Inflammatory macrophage (primary cell): ENCODE measurements at regions not wholly inside any gene's neighbourhood (a gene's known extent, or its start where the extent isn't known, plus 50 kb on each side); places are given as distances from the start of the nearest gene placed in this dataset.

Experiments
- DNase-seq, 2 donors: peaks; one replicate each; pipeline ENCODE4 v3.0.0-alpha.2; 2020 to 2022

DNA sequence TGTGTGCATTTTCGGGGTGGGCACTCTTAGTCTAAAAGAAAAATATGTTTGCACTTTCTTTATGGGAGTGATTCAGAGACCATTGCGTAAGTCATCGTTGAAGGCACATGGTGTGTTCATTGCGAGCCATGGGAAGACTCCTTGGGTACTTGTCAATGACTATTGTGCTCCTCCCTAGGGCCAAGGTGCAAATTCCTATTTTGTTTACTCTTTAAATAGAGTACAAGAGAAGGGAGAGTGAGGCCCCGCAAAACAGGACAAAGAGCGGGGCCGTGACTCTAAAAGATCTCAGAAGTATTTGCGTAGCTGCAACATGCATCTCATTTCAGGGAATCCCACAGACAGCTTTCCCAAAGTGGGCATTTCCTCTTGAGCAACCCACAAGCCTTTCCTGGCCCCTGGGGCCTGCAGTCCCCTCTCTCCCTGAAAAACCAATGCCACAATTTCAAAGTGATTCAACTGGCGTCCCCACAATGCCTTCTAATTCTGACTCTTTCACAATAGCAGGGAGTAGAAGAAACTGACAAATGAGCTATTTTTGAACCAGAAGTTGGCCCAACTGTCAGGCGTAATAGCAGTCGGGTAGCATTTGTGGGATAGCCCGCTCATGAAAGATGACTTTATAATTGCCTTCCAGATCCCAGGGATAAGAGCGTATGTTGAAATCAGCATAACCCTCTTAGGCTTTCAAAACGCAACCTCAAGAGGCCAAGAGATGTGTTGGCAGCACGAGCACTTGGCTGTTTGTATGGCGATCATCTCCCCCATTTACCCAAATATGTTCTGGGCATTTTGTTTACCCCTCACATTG lies 277.9 kb upstream of the BMP2 start:
- DNase-seq: no peak

DNA sequence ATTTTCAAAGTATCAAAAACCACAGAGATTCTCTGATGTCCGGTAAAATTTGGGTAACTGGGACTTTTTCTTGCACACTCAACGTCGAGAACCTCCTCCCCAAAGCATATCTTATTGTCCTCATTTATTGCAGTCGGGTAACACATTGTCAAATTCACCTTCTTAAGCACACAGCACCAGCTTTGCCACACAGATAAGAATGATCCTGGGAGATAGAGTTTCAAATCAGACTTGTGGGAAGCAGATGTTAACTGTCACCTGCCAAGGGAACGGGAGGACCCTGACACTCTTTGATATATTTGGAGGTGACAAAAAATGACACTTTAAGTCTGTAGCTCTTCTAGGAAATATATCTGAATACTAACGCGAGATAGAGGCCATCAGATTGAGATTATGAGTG lies 282.1 kb upstream of the BMP2 start:
- DNase-seq: no peak

DNA sequence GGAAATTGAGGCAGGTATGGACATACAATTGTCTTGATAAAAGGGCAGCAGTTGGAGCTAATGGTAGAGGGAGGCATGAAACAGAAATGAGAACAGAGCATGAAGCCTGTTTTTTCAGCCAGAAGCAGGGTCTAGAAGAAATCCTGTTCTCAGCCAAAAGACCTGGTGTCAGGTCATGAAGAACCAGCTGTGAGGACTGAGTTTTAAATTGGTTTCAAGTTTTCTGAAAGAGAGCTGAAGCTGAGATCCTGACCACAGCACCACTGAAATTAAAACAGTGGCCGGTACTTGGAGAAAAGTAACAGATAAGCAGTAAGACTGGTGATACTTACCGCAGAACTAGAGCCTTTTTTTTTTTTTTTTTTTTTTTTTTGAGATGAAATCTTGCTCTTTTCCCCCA lies 283.8 kb upstream of the BMP2 start:
- no peak for DNase-seq

DNA sequence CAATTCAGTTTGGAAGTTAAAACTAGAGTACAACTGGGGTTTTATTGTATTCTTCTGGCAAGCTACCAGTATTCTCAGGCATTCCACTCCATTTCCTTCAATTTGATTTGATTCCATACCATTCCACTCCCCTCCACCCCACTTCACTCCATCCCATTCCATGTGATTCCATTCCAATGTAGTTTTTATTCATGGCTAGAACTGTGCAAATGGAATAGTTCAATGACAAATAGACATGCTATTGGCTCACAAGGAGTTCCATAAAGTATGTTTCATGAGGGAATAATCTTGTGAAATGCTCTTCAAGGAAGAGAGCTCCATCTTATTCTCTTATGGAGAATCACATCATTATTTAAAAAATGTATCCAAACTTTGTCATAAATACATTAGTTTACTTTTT lies 285.0 kb upstream of the BMP2 start:
- no peak for DNase-seq

DNA sequence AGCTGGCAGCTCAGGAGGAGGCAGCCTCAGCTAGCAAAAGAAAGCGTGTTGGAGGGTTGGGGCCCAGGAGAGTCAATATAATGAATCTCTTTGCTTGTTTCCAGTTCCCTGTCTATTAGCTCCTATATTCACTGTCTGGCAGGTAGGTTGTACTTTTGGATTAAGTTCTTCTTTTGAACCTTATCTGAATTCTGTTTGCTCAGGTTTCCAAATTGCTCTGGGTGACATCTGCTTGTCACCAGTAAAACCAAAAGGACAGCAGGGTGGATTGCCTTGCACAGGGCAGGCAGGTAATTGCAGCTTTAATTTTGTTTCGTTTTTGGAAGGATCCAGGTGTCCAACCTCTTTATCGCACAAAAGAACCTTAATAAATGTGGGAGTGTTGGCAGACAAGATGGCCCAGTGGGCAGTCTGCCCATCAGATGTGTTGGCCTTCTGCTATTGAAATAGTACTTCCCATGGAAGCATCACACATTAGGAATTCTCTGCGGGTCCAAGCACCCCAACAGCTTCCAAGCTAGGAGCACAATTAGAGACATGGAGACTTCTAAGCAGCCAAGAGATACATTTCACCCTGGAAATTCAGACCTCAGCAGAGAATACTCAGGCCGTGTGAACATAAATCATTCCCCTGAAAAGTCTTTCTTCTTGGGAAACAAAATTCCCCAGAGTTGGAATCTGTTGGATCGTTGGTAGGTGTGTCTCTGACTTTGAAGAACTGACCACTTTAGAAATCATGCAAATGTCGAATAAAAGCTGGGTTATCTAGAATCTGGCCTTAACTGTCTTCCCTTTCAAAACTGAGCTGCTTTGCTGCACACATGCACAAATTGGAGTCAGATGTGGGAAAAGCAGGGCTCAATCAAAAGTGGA lies 286.9 kb upstream of the BMP2 start:
- no peak for DNase-seq

DNA sequence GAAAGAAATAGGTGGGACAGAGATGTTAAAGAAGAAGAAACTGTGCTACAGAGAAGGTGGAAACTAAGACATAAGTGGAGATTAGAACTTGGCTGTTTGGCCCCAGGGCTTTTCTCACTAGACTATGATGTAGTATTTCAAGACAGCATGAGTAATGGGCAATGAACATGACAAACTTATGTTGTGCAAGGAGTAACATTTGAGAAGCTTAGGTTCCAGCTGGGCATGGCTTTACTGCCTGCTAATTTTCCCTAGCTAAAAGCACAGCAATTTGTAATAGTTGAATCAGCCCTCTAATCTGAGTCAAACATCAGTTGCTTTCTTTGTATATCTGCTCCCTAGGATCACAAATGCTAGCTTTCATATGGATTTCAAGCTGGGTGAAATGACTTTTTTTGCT lies 294.3 kb upstream of the BMP2 start:
- no peak for DNase-seq

DNA sequence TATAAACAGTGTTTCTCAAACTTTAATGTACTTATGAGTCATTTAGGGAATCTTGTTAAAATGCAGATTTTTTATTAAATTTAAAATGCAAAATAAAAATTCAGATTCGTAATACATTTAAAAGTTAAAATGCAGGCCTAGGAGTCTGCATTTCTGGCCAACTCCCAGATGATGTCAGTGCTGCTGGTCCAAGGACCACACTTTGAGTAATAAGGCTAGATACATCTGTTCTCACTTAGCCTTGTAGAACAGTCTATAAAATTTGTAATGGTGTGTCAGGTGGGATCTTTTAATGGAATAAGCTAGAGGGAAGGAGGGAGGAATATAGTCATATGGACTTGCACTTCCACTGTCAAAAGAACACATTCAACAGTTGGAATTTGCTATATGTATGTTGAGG lies 295.6 kb upstream of the BMP2 start:
- no peak for DNase-seq

DNA sequence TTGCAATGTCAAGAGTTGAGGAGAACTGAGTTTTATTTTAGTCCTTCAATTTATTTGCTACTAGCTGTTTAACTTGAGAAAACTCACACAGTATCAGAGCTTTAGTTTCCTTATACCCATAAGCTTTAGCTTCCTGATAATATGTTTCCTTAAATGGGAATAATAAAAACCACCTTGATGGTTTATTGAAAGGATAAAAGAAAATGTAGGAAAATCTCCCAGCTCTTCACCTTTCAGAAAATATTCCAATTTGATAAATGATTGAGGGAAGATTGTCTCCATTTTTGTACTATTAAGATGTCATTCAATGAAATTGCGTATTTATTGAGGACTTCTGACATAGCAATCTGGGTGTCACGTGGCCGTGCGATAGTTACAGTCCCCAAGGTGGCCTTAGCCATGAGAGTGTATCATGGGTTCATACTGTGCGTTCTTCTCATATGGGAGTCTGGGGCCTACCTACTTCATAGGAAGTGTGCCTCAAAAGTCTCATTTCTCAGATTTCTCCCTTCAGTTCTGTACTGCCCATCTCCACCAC lies 296.3 kb upstream of the BMP2 start:
- no peak for DNase-seq

DNA sequence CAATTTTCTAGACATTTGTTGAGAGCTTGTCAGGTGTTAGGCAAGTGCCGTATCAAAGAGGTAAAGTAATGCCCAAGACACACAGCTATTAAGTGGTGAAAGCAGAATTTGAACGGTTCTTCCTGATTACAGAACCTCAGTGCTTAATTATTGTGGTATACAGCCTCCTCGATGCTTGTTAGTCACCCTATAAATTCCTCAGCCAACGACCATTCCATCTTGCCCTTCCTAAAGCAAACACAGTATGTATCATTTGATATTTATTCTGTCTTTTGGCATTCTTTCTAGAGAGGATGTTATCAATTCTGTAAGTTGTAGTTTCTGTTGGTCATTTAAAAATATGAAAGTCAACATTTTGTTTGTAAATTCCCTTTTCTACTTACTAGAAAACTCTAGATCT lies 297.8 kb upstream of the BMP2 start:
- DNase-seq: no peak

DNA sequence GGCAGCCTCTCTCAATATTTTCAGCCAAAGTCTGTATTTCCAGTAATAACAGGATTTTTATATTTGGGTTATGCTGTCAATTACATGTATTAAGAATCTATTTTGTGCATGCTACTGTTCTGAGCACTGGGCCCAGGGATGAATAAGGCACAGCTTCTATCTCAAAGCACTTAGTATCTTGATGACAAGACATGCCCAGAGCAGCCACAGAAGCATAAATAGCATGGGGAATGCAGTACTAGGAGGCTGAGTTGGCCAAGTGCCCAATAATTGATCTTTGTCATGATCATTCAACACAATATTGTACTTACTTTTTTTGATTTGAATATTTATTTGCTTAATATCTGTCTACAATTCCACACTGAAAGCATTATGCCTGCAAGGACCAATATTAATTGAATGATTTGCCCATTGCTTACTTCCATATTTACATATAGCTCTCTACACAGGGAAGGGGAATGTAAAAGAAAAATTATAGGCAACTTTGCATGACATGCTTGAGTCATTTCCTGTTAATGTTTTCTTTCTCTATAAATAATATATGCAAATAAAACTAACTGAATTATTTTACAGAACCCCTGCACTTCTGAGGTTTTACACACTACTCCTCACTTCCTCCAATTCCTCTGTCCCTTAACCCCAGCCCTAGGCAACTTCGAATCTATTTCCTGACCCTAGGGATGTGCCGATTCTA lies 298.9 kb upstream of the BMP2 start:
- DNase-seq: no peak

DNA sequence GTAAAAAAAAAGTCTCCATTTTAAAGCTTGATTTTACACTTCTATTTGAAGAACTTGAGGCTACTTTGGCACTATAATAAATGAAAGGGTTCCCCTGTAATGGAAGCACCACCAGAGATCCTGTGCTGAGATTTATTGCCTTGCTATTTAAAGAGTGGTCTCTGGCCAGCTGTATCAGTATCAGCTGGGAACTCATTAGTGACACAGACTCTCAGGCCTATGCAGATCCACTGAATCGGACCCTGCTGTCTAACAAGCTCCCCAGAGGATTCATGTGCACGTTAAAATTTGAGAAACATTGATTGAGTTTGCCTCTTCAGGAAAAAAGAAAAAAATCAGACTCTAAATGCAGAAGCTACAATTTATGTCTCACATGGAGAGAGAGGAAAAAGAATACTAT lies 299.9 kb upstream of the BMP2 start:
- no peak for DNase-seq

DNA sequence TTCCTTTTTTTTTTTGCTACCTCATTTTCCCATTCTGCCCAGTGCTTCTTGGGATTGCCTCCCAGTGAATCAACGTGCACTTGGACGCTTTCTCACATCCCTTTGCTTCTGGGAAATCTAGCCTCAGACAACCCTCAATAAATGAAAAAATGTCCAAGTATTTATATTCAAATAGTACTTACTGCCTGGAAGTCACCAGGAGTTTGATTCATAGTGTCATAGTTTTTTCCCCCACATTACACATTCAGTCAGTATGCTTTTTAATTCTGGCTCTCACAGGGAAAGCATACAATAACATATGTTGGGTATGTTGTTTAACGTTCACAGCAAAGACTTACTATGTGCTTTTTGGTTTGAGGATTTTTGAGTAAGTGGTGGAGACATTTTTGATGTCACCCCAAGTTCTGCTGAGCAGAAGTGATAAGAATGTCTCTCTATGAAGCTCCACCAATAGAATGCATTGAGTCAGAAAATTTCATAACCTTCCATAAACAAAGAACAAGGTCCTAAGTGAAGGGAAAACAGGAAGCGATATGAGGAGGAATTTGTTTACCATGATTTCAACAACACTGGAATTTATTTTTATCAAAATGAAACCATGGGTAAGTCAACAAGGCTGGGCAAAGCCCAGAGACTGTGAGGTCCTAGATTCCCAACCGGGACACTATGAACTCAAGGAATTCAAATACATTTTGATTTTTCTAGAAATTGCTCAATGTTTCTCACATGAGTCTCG lies 301.2 kb upstream of the BMP2 start:
- no peak for DNase-seq

DNA sequence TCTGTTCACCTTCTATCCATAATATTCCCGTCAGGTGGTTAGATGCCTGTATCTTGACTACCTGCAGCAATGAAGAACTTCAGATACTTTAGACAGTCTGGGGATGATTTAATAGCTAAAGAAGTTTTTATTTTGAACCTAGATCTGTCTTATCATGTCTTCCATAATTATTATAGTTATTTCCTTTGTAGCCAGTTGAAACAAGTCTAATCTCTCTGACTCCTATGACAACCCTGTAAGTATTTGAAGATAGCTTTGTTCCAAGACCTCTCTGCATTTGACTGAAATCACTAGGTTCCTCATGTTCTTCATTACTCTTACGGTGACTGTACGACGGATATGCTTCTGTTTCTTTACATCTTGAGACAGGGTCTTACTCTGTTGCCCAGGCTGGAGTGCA lies 316.6 kb upstream of the BMP2 start:
- DNase-seq: no peak

DNA sequence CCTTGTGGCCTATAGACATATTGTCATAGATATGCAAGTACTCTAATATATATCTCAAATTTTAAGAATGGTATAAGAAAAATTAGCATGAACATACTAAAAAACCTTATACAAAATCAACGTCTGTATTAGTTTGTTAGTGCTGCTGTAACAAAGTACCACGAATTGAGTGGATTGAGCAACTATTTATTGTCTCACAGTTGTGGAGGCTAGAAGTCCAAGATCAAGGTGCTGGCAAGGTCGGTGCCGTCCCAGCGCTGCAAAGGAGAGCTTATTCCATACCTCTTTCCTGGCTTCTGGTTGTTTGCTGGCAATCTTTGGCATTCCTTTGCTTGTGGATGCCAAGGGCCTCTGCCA lies 317.6 kb upstream of the FERMT1 start:
- DNase-seq: no peak

DNA sequence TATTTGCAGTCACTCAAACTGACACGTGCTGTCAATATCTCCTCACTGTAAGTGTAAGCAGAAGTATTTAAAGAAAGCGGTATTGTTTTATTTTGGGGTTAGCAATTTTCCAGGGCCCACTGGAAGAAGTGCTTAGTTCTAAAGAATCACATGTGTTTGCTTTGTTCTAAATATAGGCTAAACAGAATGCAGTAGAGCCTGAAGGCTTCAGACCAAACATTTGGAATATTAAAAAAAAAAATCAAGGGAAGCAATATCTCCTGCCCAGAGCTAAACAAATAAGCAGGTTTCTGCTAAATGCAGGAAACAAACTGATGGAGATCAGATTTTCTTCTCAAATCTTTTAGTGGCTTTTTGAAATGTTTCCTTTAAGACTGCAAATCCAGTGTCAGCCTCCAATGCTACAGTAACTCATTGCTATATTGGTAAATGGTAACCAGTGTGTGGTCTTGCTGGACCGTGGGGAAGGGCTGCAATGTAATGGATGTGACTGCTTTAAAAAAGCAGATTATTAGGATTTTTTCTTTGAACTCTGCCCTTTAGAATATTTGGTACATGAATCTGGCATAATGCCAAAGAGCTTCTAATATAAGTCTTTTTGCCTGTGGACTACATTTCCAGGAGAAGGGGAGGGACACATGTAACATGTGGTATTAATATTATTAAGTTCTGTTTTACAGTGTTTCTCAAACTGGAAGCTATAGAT lies 317.1 kb upstream of the FERMT1 start:
- DNase-seq: no peak

DNA sequence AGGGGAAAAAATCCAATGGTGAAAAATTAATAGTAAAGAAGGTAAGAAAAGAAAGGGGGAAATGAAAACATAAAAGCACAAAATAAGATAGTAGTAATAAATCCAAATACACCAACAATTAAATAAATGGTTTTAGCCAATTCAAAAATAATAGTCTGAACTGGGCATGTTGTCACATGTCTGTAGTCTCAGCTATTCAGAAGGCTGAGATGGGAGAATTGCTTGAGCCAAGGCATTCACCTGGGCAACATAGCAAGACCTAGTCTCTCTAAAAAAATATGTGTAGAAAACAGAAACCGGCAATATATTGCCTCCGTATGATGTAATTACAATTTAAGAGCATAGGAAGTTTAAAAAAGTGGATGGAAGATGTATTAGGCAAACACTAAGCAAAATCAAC lies 311.3 kb upstream of the FERMT1 start:
- no peak for DNase-seq

DNA sequence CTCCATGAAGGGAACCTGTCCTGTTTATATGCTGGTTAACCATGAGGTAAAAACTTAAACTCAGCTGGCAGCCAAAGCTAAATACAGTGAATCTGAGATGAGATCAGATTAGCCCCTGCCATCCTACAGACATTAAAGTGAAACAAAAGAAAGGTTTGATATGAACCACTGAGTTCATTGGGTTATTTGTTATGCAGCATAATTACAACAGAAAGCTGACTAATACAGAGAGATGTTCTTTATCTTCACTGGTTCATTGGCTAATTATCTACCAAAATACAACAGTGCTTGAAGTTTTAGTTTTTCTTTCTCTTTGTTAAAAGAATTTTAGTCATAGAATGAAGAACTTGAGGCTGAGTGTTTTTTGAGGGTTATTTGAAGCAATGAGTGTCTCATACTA lies 307.6 kb upstream of the FERMT1 start:
- DNase-seq: no peak

DNA sequence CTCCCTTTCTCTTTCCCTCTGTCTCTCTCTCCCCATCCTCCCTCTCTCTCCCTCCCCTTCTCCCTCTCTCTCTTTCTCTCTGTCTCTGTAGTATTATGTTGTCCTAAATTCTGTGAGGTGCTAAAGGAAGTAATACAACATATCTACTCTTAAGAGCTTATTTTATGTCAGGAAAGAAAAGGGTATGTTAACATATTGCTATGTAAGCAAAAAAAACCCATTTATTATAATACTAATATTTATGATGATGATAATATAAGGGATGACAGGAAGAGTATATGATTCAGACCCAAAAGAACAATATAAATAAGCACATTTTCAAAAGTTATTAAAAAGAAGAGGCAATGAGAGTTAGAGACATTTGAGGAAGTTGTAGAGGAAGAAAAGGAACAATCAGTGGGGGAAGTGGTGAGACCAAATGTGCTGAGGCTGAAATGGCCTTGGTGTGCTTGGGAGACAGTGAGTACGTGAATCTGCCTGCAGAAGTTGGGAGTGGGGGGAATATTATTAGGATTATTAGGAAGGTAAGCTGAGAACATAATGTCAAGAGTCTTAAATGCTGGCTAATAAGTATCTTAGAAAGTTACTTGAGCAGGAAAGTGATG lies 303.6 kb upstream of the FERMT1 start:
- DNase-seq: no peak

DNA sequence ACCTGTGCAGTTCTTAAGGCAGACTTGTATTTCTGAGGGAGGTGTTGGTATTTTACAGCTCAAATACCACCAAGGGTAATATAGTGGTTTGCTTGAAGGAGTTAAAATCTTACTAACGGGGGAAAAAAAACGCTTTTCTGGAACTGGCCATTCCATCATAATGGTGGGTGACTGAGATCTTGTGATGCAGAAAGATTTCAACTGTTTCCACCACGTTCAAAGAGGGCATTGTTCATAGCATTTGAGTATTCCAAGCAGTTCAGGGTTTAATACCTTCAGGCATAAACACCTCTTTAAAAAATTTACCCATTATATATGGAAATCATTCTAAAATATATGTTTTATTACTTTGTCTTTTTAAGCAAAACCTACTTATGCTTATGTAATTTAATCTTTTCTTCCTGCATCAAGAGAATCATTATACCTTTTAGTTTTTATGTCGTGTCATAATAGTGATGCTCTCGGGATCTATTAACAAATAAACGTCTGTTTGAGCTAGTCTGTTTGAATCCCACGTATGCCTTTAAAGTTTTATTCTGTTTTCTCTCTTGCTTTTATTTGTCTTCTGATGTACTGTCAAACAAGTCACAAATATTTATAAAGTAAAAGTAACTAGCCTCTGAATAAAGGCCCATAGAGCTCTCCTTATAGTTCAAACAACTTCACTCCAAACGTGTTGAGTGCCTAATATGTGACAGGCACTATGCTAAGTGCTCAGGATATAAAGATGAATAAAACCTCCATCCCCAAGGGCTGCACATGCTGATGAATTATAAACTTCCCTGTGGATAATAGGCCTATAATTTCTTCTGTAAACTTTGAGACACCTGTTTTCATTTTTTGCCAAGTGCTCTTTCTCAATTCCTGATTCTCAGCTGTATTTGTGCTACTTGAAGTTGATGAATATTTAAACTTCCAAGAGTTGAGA lies 298.8 kb upstream of the FERMT1 start:
- no peak for DNase-seq

DNA sequence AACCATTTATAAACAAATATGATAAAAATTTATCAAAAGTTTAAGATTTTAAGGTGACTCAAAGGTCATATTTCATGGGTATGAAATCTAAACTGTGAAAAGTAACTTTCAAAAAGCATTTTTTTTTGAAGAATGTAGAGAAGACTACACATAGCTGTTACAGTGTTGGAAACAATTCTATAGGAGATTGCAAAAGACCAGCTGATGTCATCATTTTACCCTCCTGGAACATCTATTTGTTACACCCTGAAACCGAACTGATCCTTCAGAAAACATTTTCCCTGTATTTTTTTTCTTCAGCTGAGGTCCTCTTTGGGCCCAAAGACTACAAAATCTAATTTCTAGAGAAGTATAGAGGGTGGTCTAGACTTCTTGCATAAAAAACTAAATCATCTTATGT lies 297.5 kb upstream of the FERMT1 start:
- DNase-seq: no peak
